GM23338 (cell line): ENCODE measurements at regions not wholly inside any gene's neighbourhood (a gene's known extent, or its start where the extent isn't known, plus 50 kb on each side); places are given as distances from the start of the nearest gene placed in this dataset.

Experiments
- CTCF ChIP-seq, 2 experiments: fragments of 200-600 bp in 1 of 2; sonication (generic) in 1 of 2; conservative IDR thresholded peaks; 2 replicates each; pipeline versions ENCODE4 v1.5.1 to v1.6.1; 2016 to 2017; ENCODE audit warnings: antibody characterized with exemption in 2 of 2, low read depth in 2 of 2, mild to moderate bottlenecking in 2 of 2, moderate library complexity in 1 of 2
- EZH2 ChIP-seq: fragments of 200-600 bp; sonication (generic); IDR thresholded peaks from one replicate; pipeline ENCODE4 v1.8.0; 2017; ENCODE audit warnings: antibody characterized with exemption, mild to moderate bottlenecking, low read depth; ENCODE audit not compliant: unreplicated experiment
- EZH2phosphoT487 ChIP-seq: fragments of 200-600 bp; sonication (generic); IDR thresholded peaks from one replicate; pipeline ENCODE4 v1.8.1; 2018; ENCODE audit warnings: antibody characterized with exemption; ENCODE audit not compliant: unreplicated experiment
- POLR2AphosphoS5 ChIP-seq: IDR thresholded peaks from 2 replicates; pipeline ENCODE4 v1.6.1; 2016; ENCODE audit warnings: antibody characterized with exemption, low read depth
- REST ChIP-seq: IDR thresholded peaks from one replicate; pipeline ENCODE4 v1.6.1; 2018; ENCODE audit warnings: antibody characterized with exemption; ENCODE audit not compliant: unreplicated experiment
- STAT1 ChIP-seq: IDR thresholded peaks from one replicate; pipeline ENCODE4 v1.6.1; 2016; ENCODE audit warnings: antibody characterized with exemption; ENCODE audit not compliant: unreplicated experiment
- ZNF331 ChIP-seq: fragments of 250-450 bp; sonication (Bioruptor Pico); IDR thresholded peaks from 2 replicates; pipeline ENCODE4 v1.5.0; 2020; ENCODE audit warnings: low read depth, mild to moderate bottlenecking, moderate library complexity

GRCh38 chr9:11128156-11128555, 515.4 kb upstream of the PTPRD start:
- no peak for TF ChIP-seq CTCF (conservative IDR thresholded peaks at IDR 0.05; ENCODE audit: low read depth in 2 of 2)
- no peak for TF ChIP-seq EZH2phosphoT487
- no peak for TF ChIP-seq POLR2AphosphoS5
- TF ChIP-seq EZH2, result no peak
- no peak for TF ChIP-seq REST
- no peak for TF ChIP-seq STAT1
- no peak for TF ChIP-seq ZNF331 (CRISPR knock-in tag)
